ENCODE measurements at regions not wholly inside any gene's neighbourhood (a gene's known extent, or its start where the extent isn't known, plus 50 kb on each side); places are given as distances from the start of the nearest gene placed in this dataset.
"Not testable (repeated sequence)": the region's sequence is repeated elsewhere in the genome, so short reads cannot be mapped to it uniquely, and the experiment has no call there.

- WGBS, 2 donors (ENCODE audit: low coverage in 1 of 2) = 98% methylated on average over 3 of the region's 3 CpGs; no CpG with 5 or more reads in 1 of the 2 donors
- peaks cover 0 to 4% of the 10 kb centered on the region in 2 donors for H3K9me3 ChIP-seq
Measured at GRCh38 chr6:66126358-66126757, 419.3 kb upstream of the EYS start.

DNA sequence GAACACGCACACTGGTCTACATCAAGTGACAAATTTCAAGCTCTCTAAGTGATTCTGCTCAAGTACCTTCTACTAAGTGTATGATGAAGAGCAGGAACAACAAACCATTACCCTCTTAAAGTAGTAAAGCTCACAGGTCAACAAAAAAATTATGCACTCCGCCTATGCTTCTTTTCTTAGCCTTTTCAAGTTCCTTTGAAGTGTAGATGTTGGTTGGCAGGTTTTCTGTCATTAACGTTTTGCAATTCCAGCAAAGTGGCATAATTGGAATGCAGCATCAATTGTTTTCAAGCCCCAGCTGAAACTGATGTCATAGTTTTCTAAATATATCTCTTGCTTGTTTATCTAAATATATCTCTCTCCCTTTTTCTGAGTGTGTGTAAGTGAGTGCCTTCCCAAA is 396.9 kb upstream of the EYS start:
- Histone ChIP-seq H3K9me3 (no peaks in the 10 kb centered on the region), H3K4me1 (peaks cover 0 to 3% (median 0%) of the 10 kb centered on the region in 4 donors), H3K36me3 (no peaks in the 10 kb centered on the region), H3K4me3 (no peak overlapping the region), H3K27ac (no peak overlapping the region), H3K27me3 (no peaks in the 10 kb centered on the region)
- in situ Hi-C loops (cut with MboI; ENCODE audit: low pct_ligation_motif_present in 1 of 4, low pct_unique_long_range_greater_than_20kb in 1 of 4, low sequenced_read_pairs in 3 of 4) = no loop called here
- no peak for DNase-seq
- no peak for TF ChIP-seq EP300 (IDR thresholded peaks at IDR 0.05; ENCODE audit: low read depth)
- TF ChIP-seq POLR2AphosphoS5 (IDR thresholded peaks at IDR 0.05) = no peak
- no peak for TF ChIP-seq CTCF (IDR thresholded peaks at IDR 0.05)
- no peak for TF ChIP-seq POLR2A (IDR thresholded peaks at IDR 0.05)
- intact Hi-C loops (cut with DNase I; ENCODE audit: low total_unique reads) = no loop called here
- WGBS, 2 donors (ENCODE audit: low coverage in 1 of 2) = 46 to 51% methylated on average over 3 of the region's 3 CpGs

More at GRCh38 chr6:66126358-66126757, 419.3 kb upstream of the EYS start:
- in situ Hi-C loops (cut with MboI; ENCODE audit: low pct_ligation_motif_present in 1 of 4, low pct_unique_long_range_greater_than_20kb in 1 of 4, low sequenced_read_pairs in 3 of 4) (no loop called here), intact Hi-C loops (cut with DNase I; ENCODE audit: low total_unique reads) (no loop called here)
- Histone ChIP-seq H3K27ac (no peak overlapping the region), H3K4me1 (no peaks in the 10 kb centered on the region), H3K4me3 (no peak overlapping the region), H3K27me3 (no peaks in the 10 kb centered on the region), H3K36me3 (no peaks in the 10 kb centered on the region)
- DNase-seq = no peak
- TF ChIP-seq CTCF (IDR thresholded peaks at IDR 0.05) (no peak), POLR2A (IDR thresholded peaks at IDR 0.05) (no peak), EP300 (IDR thresholded peaks at IDR 0.05; ENCODE audit: low read depth) (no peak), POLR2AphosphoS5 (IDR thresholded peaks at IDR 0.05) (no peak)

DNA sequence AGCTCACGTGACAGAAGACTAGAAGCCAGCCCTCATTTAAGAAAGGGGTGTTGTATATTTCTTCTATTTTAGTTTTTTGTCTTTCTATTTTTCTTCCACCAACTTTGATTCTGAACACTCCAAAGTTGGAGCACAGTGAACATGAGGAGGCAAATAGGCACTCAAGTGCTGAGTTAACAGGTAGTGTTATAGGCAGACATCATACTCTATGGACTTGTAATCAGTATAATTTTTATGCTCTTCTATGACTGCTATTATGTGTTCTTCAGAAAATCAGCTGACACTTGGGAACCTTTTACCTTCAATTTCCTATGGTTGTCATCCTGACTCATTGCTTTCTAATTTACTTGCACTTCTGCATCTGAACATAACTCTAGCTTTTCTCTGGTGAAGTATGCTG is 396.3 kb upstream of the EYS start:
- Histone ChIP-seq H3K4me3 (no peak overlapping the region), H3K27me3 (no peaks in the 10 kb centered on the region), H3K36me3 (no peaks in the 10 kb centered on the region), H3K9me3 (no peaks in the 10 kb centered on the region), H3K4me1 (peaks cover 0 to 3% (median 0%) of the 10 kb centered on the region in 4 donors), H3K27ac (no peak overlapping the region)
- WGBS, 2 donors (ENCODE audit: low coverage in 1 of 2) = 84 to 86% methylated on average over 1 of the region's 1 CpG
- no peak for DNase-seq
- TF ChIP-seq EP300 (IDR thresholded peaks at IDR 0.05; ENCODE audit: low read depth) (no peak), POLR2A (IDR thresholded peaks at IDR 0.05) (no peak)
- in situ Hi-C loops (cut with MboI; ENCODE audit: low pct_ligation_motif_present in 1 of 4, low pct_unique_long_range_greater_than_20kb in 1 of 4, low sequenced_read_pairs in 3 of 4) (no loop called here), intact Hi-C loops (cut with DNase I; ENCODE audit: low total_unique reads) (no loop called here)

DNA sequence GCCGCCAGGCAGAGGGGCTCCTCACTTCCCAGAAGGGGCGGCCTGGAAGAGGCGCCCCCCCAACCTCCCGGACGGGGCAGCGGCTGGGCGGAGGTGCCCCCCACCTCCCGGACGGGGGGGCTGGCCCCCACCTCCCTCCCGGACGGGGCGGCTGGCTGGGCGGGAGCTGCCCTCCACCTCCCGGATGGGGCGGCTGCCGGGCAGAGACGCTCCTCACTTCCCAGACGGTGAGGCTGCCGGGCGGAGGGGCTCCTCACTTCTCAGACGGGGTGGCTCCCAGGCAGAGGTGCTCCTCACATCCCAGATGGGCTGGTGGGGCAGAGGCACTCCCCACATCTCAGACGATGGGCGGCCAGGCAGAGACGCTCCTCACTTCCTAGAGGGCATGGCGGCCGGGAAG is 389.7 kb upstream of the EYS start:
- intact Hi-C loops (cut with DNase I; ENCODE audit: low total_unique reads) = no loop called here
- WGBS, 2 donors (ENCODE audit: low coverage in 1 of 2) = 99 to 100% methylated on average over 3 to 8 of the region's 26 CpGs
- Histone ChIP-seq H3K4me3 (no peak overlapping the region), H3K27ac (no peak overlapping the region), H3K9me3 (no peaks in the 10 kb centered on the region), H3K4me1 (no peaks in the 10 kb centered on the region), H3K27me3 (no peaks in the 10 kb centered on the region), H3K36me3 (no peaks in the 10 kb centered on the region)
- TF ChIP-seq POLR2A (IDR thresholded peaks at IDR 0.05) (no peak), CTCF (IDR thresholded peaks at IDR 0.05) (no peak), POLR2AphosphoS5 (IDR thresholded peaks at IDR 0.05) (no peak), EP300 (IDR thresholded peaks at IDR 0.05; ENCODE audit: low read depth) (no peak)
- in situ Hi-C loops (cut with MboI; ENCODE audit: low pct_ligation_motif_present in 1 of 4, low pct_unique_long_range_greater_than_20kb in 1 of 4, low sequenced_read_pairs in 3 of 4) = no loop called here
- no peak for DNase-seq

GRCh38 chr6:66094615-66095014 is 387.6 kb upstream of the EYS start:
- no peaks in the 10 kb centered on the region for H3K4me1 ChIP-seq
- no peak for DNase-seq
- no peak overlapping the region for H3K4me3 ChIP-seq
- in situ Hi-C loops (cut with MboI; ENCODE audit: low pct_ligation_motif_present in 1 of 4, low pct_unique_long_range_greater_than_20kb in 1 of 4, low sequenced_read_pairs in 3 of 4) = no loop called here
- peaks cover 0 to 4% of the 10 kb centered on the region in 2 donors for H3K9me3 ChIP-seq
- WGBS, 2 donors (ENCODE audit: low coverage in 1 of 2) = 94 to 97% methylated on average over 7 to 27 of the region's 27 CpGs
- no peak overlapping the region for H3K27ac ChIP-seq
- TF ChIP-seq POLR2A (IDR thresholded peaks at IDR 0.05) (no peak), POLR2AphosphoS5 (IDR thresholded peaks at IDR 0.05) (no peak), CTCF (IDR thresholded peaks at IDR 0.05) (no peak), EP300 (IDR thresholded peaks at IDR 0.05; ENCODE audit: low read depth) (no peak)
- intact Hi-C loops (cut with DNase I; ENCODE audit: low total_unique reads) = no loop called here
- H3K36me3 ChIP-seq = no peaks in the 10 kb centered on the region
- H3K27me3 ChIP-seq = no peaks in the 10 kb centered on the region

DNA sequence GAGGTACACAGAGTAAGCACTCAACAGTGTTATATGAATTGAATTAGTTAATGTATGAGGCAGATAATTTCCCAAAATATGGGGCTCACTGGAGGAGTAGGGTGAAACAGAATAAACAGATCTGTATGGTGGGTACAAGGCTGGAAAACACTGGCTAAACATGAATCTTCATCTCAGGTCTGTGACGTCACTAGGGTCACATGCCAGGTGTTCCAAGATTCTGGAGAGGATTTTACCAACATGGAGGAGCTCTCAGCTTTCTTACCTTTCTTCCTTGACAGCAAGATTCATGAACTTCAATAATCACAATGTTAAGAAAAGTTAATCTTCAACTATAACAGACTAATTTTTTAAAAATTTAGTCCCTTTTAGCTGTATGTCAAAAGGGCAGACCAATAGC is 385.3 kb upstream of the EYS start:
- H3K4me1 ChIP-seq; DNase-seq; H3K9me3 ChIP-seq; in situ Hi-C loops (cut with MboI; ENCODE audit: low pct_ligation_motif_present in 1 of 4, low pct_unique_long_range_greater_than_20kb in 1 of 4, low sequenced_read_pairs in 3 of 4); H3K27me3 ChIP-seq; H3K36me3 ChIP-seq; H3K27ac ChIP-seq; H3K4me3 ChIP-seq; intact Hi-C loops (cut with DNase I; ENCODE audit: low total_unique reads): not testable (repeated sequence)
- 61% methylated on average over 1 of the region's 1 CpG; no CpG with 5 or more reads in 1 of the 2 donors for WGBS, 2 donors (ENCODE audit: low coverage in 1 of 2)
